Ovary (tissue), 7 donors: ENCODE measurements at regions not wholly inside any gene's neighbourhood (a gene's known extent, or its start where the extent isn't known, plus 50 kb on each side); places are given as distances from the start of the nearest gene placed in this dataset.

Experiments used
- DNase-seq, 5 donors: peaks; one replicate each; pipeline ENCODE4 v3.0.0-alpha.2; 2019 to 2020
- H3K27ac ChIP-seq, 2 donors: fragments of 200-600 bp; one replicate each; pipeline versions ENCODE4 v1.5.1 to v1.8.0; 2019 to 2022
- H3K27me3 ChIP-seq: fragments of 200-600 bp; one replicate; pipeline ENCODE4 v1.8.0; 2022
- H3K36me3 ChIP-seq: fragments of 200-600 bp; sonication (generic); one replicate; pipeline ENCODE4 v1.5.1; 2019
- H3K4me1 ChIP-seq: one replicate; pipeline ENCODE4 v1.8.1; 2013; ENCODE audit warnings: mild to moderate bottlenecking, moderate library complexity; ENCODE audit not compliant: insufficient read depth
- H3K4me3 ChIP-seq: fragments of 200-600 bp; sonication (generic); one replicate; pipeline ENCODE4 v1.5.1; 2017
- H3K9me3 ChIP-seq, 2 donors: fragments of 200-600 bp in 1 of 2; sonication (generic) in 1 of 2; one replicate each; pipeline versions ENCODE4 v1.5.1 to v1.8.1; 2013 to 2019; ENCODE audit warnings: mild to moderate bottlenecking in 1 of 2, moderate library complexity in 1 of 2
- EP300 ChIP-seq: sonication (generic); formaldehyde crosslinking; IDR thresholded peaks from one replicate; pipeline ENCODE4 v1.6.1; 2017; ENCODE audit warnings: antibody characterized with exemption
- POLR2A ChIP-seq: fragments of 450-650 bp; IDR thresholded peaks from one replicate; pipeline ENCODE4 v1.6.1; 2017; ENCODE audit warnings: antibody characterized with exemption, mild to moderate bottlenecking, moderate library complexity
- WGBS, 3 donors: extraction: QIAGEN DNeasy Blood & Tissue Kit in 1 of 3; methylation state at CpG; one replicate each; pipeline versions ENCODE4 v1.1.5 to v1.1.7; 2013 to 2017; 5-methylcytosine and 5-hydroxymethylcytosine counted together
- intact Hi-C, 4 donors: fragments of 100-400 bp; cut with DNase I; formaldehyde crosslinking; loops; one replicate each; pipeline versions ENCODE4 v1.11.0 to v1.15.1; 2022 to 2023
- TF ChIP-seq, protein P1 (sequence below), 3 donors: fragments of 450-650 bp in 2 of 3; fragments of 200-600 bp in 1 of 3; IDR thresholded peaks; one replicate each; pipeline versions ENCODE4 v1.5.1 to v1.8.0; 2016 to 2022; ENCODE audit warnings: antibody characterized with exemption in 3 of 3, mild to moderate bottlenecking in 1 of 3
- donor health status: DM: no; HTN: no; CAD: no; lungs with moderate emphysema.
- donor health status: DM: no; HTN: no; CAD: no.
- donor health status: Bipolar disorder and iron deficiency.
- donor health status: DM: no; HTN: no; CAD: no.
- donor health status: DM: yes; HTN: yes; CAD: no.

DNA sequence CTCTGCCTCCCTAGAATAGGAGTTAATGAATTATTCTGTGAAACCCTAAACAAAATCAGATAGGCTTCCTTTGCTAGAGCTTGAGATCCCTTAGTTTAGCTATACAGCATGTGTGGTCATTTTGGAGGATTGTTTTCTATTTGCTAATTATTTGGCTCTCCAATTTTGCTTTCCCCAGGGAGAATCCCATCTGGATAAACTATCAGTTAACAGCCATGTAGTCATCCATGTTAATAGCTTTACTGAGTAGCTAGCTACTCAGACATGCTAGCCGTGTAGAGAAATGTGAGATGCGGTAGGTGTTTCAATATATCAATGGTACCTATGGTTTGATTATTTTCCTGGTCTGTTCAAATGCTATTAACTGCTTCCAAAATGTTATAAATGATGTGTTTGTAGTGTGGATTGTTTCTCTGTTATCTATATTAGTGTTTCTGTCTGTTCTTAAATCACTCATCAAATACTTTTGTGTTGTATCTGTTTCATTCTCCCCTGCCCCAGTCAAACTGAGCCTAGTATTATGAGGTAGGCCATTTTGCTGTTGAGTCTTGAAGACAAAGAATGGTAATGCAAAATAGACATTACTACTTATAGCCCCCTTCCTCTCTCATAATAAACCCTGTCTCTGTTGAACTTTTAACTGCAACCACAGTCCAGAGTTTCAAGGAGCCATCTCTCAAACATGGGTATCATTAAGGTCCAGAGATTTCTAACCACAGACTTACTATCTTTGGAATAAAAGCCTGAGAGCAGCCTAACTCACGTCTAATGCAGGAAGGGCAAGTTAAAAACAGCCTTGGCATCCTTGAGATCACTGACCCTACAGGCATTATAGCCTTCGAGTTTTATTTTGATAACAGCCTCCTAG is 56.1 kb upstream of the GRAMD1B start:
- H3K4me3 ChIP-seq, result no peak overlapping the region
- intact Hi-C loops, result no loop called here
- WGBS, 3 donors, result 54 to 70% (median 54%) methylated on average over 4 of the region's 4 CpGs
- H3K4me1 ChIP-seq, result no peaks in the 10 kb centered on the region
- H3K27me3 ChIP-seq, result no peaks in the 10 kb centered on the region
- H3K9me3 ChIP-seq, result no peaks in the 10 kb centered on the region
- TF ChIP-seq POLR2A (no peak), EP300 (no peak)
- TF ChIP-seq, protein P1, sequence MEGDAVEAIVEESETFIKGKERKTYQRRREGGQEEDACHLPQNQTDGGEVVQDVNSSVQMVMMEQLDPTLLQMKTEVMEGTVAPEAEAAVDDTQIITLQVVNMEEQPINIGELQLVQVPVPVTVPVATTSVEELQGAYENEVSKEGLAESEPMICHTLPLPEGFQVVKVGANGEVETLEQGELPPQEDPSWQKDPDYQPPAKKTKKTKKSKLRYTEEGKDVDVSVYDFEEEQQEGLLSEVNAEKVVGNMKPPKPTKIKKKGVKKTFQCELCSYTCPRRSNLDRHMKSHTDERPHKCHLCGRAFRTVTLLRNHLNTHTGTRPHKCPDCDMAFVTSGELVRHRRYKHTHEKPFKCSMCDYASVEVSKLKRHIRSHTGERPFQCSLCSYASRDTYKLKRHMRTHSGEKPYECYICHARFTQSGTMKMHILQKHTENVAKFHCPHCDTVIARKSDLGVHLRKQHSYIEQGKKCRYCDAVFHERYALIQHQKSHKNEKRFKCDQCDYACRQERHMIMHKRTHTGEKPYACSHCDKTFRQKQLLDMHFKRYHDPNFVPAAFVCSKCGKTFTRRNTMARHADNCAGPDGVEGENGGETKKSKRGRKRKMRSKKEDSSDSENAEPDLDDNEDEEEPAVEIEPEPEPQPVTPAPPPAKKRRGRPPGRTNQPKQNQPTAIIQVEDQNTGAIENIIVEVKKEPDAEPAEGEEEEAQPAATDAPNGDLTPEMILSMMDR (IDR thresholded peaks at IDR 0.05), result no peak
- no peak overlapping the region for H3K27ac ChIP-seq
- H3K36me3 ChIP-seq, result no peaks in the 10 kb centered on the region
- DNase-seq, result no peak

DNA sequence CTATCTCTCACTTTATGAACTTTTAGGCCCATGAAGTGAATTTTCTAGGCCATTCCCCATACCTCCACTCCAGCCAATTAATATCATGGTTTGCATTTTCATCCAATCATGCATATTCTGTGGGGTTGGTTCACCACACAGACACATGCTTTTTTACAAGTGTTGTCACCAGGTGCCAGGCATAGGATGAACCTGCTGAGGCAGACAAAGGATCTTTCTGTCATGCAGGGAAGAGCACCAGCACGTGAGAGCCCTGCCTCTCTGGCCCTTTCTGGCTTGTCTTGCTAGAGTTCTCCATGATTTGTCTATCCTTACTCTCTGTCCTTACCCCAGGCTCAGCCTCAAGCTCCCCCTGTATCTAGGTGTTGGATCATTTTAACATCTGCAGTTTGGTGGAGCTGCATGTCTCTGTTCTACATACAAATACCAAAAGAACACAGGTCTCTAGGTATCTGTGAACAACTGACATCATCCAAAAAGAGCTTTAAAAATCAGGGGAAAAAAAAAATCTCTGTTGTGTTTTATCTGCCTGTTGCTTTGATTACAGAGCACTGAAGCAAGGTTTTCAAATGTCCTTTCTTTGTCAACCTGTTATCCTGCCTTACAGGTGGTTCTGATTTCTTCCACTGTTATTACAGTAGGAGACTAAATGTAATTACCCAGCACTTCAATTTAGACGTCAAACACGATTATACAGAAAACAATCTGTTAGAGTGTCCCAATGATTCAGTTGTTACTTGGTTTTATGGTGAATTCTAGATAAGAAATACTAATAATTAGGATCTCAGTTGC is 58.4 kb upstream of the GRAMD1B start:
- DNase-seq, result no peak
- H3K27ac ChIP-seq, result no peak overlapping the region
- 80 to 85% (median 80%) methylated on average over 3 of the region's 3 CpGs for WGBS, 3 donors
- no peak overlapping the region for H3K4me3 ChIP-seq
- TF ChIP-seq EP300, result no peak
- no peak for TF ChIP-seq POLR2A
- TF ChIP-seq, protein P1 (IDR thresholded peaks at IDR 0.05), result no peak
- no peaks in the 10 kb centered on the region for H3K9me3 ChIP-seq
- no peaks in the 10 kb centered on the region for H3K36me3 ChIP-seq
- no peaks in the 10 kb centered on the region for H3K4me1 ChIP-seq
- intact Hi-C loops, result no loop called here
- H3K27me3 ChIP-seq, result no peaks in the 10 kb centered on the region

DNA sequence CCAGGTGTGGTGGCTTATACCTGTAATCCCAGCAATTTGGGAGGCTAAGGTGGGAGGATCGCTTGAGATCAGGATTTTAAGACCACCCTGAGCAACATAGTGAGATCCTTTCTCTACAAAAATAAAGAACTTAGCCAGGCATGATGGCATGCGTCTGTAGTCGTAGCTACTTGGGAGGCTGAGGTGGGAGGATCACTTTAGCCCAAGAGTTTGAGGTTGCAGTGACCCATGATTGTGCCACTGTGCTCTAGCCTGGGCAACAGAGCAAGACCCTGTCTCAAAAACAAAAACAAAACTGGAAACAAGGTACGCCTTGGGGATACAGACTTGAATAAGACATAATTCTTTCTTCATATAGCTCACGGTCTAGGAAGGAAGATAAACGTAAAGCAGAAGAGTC is 63.1 kb upstream of the GRAMD1B start:
- Histone ChIP-seq H3K36me3 (no peaks in the 10 kb centered on the region), H3K4me1 (no peaks in the 10 kb centered on the region), H3K27ac (no peak overlapping the region), H3K9me3 (no peaks in the 10 kb centered on the region), H3K4me3 (no peak overlapping the region), H3K27me3 (no peaks in the 10 kb centered on the region)
- intact Hi-C loops, result no loop called here
- TF ChIP-seq EP300, result no peak
- no peak for TF ChIP-seq POLR2A
- TF ChIP-seq, protein P1 (IDR thresholded peaks at IDR 0.05), result no peak
- no peak for DNase-seq
- WGBS, 3 donors, result 79 to 89% (median 85%) methylated on average over 6 of the region's 6 CpGs

- no peaks in the 10 kb centered on the region for H3K9me3 ChIP-seq
- no peaks in the 10 kb centered on the region for H3K4me1 ChIP-seq
- H3K36me3 ChIP-seq, result no peaks in the 10 kb centered on the region
- no peaks in the 10 kb centered on the region for H3K27me3 ChIP-seq
- TF ChIP-seq POLR2A, result no peak
- TF ChIP-seq, protein P1 (IDR thresholded peaks at IDR 0.05), result no peak
- TF ChIP-seq EP300, result no peak
- intact Hi-C loops, result no loop called here
- no peak for DNase-seq
- 60 to 90% (median 73%) methylated on average over 2 of the region's 2 CpGs for WGBS, 3 donors
- H3K4me3 ChIP-seq, result no peak overlapping the region
- no peak overlapping the region for H3K27ac ChIP-seq
Measured at GRCh38 chr11:123365955-123366354, 64.1 kb upstream of the GRAMD1B start.
